SW 1271 (cell line): ENCODE measurements at regions not wholly inside any gene's neighbourhood (a gene's known extent, or its start where the extent isn't known, plus 50 kb on each side); places are given as distances from the start of the nearest gene placed in this dataset.

Experiments used
- DNase-seq, 2 experiments: peaks; one replicate each; lab custom pipeline; 2025; lab: John Stamatoyannopoulos, UW

GRCh38 chr18:2380101-2380500 lies 191.2 kb downstream of the METTL4 start:
- DNase-seq: no peak

- DNase-seq: no peak
These were observed 189.8 kb downstream of the METTL4 start for GRCh38 chr18:2381539-2381938.

- no peak for DNase-seq
These were observed 183.7 kb downstream of the METTL4 start for GRCh38 chr18:2387588-2387987.

- DNase-seq: no peak
These were observed 181.1 kb downstream of the METTL4 start for GRCh38 chr18:2390158-2390557.

- no peak for DNase-seq
These were observed 179.8 kb downstream of the METTL4 start for GRCh38 chr18:2391470-2391869.

GRCh38 chr18:2392446-2392845 lies 178.9 kb downstream of the METTL4 start:
- DNase-seq: no peak

- DNase-seq: no peak
These were observed 176.6 kb downstream of the METTL4 start for GRCh38 chr18:2394684-2395083.

GRCh38 chr18:2395427-2396161 lies 175.7 kb downstream of the METTL4 start:
- DNase-seq: no peak

- DNase-seq: no peak
These were observed 175.2 kb downstream of the METTL4 start for GRCh38 chr18:2396162-2396505.

GRCh38 chr18:2400701-2401196 lies 170.6 kb downstream of the METTL4 start:
- no peak for DNase-seq

GRCh38 chr18:2402084-2402483 lies 169.2 kb downstream of the METTL4 start:
- no peak for DNase-seq

- no peak for DNase-seq
These were observed 164.8 kb downstream of the METTL4 start for GRCh38 chr18:2406544-2406943.

- no peak for DNase-seq
These were observed 163.3 kb downstream of the METTL4 start for GRCh38 chr18:2407961-2408360.

- DNase-seq: no peak
These were observed 161.4 kb downstream of the METTL4 start for GRCh38 chr18:2409906-2410305.

GRCh38 chr18:2410688-2411087 lies 160.6 kb downstream of the METTL4 start:
- DNase-seq: no peak

GRCh38 chr18:2411381-2411960 lies 159.8 kb downstream of the METTL4 start:
- no peak for DNase-seq

GRCh38 chr18:2412281-2412680 lies 159.0 kb downstream of the METTL4 start:
- DNase-seq: no peak

GRCh38 chr18:2412996-2413751 lies 158.1 kb downstream of the METTL4 start:
- DNase-seq: no peak

- DNase-seq: no peak
These were observed 157.1 kb downstream of the METTL4 start for GRCh38 chr18:2414235-2414634.

GRCh38 chr18:2415656-2416055 lies 155.6 kb downstream of the METTL4 start:
- DNase-seq: no peak

GRCh38 chr18:2417861-2418610 lies 153.3 kb downstream of the METTL4 start:
- no peak for DNase-seq

- DNase-seq: no peak
These were observed 150.9 kb downstream of the METTL4 start for GRCh38 chr18:2420367-2420766.
